Panc1 (cell line): ENCODE measurements at regions not wholly inside any gene's neighbourhood (a gene's known extent, or its start where the extent isn't known, plus 50 kb on each side); places are given as distances from the start of the nearest gene placed in this dataset.

Experiments
- ATAC-seq: fragments of 200-7000 bp; cut with Tn5 transposase; 2 replicates; pipeline ENCODE4 v1.9.1; 2020; ENCODE audit warnings: mild to moderate bottlenecking, moderate library complexity
- BruUV-seq: library from RNA; stranded (reverse); fragments of 400-500 nt; replicated peaks from 2 replicates; lab custom pipeline; 2021; lab: Mats Ljungman, UMichigan
- CTCF ChIA-PET: fragments of 300-600 bp; sonication (Branson Sonifier 250); formaldehyde crosslinking; loops from one replicate; lab custom pipeline; 2022; ENCODE audit warnings: antibody characterized with exemption; lab: Charles Lee
- POLR2A ChIA-PET: fragments of 300-600 bp; sonication (Branson Sonifier 250); formaldehyde crosslinking; loops from one replicate; lab custom pipeline; 2022; ENCODE audit warnings: antibody characterized with exemption; lab: Charles Lee
- DNase-seq: peaks from one replicate; pipeline ENCODE4 v3.0.0-alpha.2; 2010; ENCODE audit warnings: low read depth, low spot score
- H3K27ac ChIP-seq: 2 replicates; pipeline ENCODE4 v1.5.1; 2011; ENCODE audit warnings: mild to moderate bottlenecking, low read length, inconsistent platforms
- H3K27me3 ChIP-seq: fragments of 200-500 bp; sonication (Bioruptor generic); 2 replicates; pipeline ENCODE4 v1.6.0; 2014; ENCODE audit warnings: low read length, inconsistent platforms; ENCODE audit not compliant: control insufficient read depth, insufficient read depth
- H3K36me3 ChIP-seq: fragments of 200-500 bp; sonication (Bioruptor generic); 2 replicates; pipeline ENCODE4 v1.5.1; 2014; ENCODE audit warnings: inconsistent platforms, mild to moderate bottlenecking, low read length, moderate library complexity; ENCODE audit not compliant: control insufficient read depth, insufficient read depth
- H3K4me1 ChIP-seq: 2 replicates; pipeline ENCODE4 v1.5.1; 2011; ENCODE audit warnings: inconsistent platforms, mild to moderate bottlenecking, low read length, moderate library complexity; ENCODE audit not compliant: control insufficient read depth, insufficient read depth
- H3K4me3 ChIP-seq, 2 experiments: 2 replicates each; pipeline ENCODE4 v1.5.1; 2011 to 2012; ENCODE audit warnings: low read depth in 2 of 2, low read length in 2 of 2, mild to moderate bottlenecking in 2 of 2, inconsistent platforms in 1 of 2, moderate library complexity in 1 of 2
- H3K9me3 ChIP-seq: fragments of 200-500 bp; sonication (Bioruptor generic); 2 replicates; pipeline ENCODE4 v1.5.1; 2014; ENCODE audit warnings: low read depth, mild to moderate bottlenecking, inconsistent platforms, low read length, moderate library complexity; ENCODE audit not compliant: control insufficient read depth, insufficient read depth
- CTCF ChIP-seq: fragments of 450-650 bp; IDR thresholded peaks from 2 replicates; pipeline ENCODE4 v1.5.1; 2017; ENCODE audit warnings: mild to moderate bottlenecking
- POLR2AphosphoS5 ChIP-seq: IDR thresholded peaks from 2 replicates; pipeline ENCODE4 v1.6.1; 2012; ENCODE audit warnings: mild to moderate bottlenecking, low read depth, low read length, moderate library complexity
- REST ChIP-seq, 2 experiments: IDR thresholded peaks; 2 replicates each; pipeline ENCODE4 v1.6.1; 2011 to 2012; ENCODE audit warnings: low read depth in 2 of 2, control low read depth in 1 of 2, low read length in 1 of 2, mild to moderate bottlenecking in 1 of 2, moderate library complexity in 1 of 2; ENCODE audit not compliant: insufficient read depth in 1 of 2
- SIN3A ChIP-seq: IDR thresholded peaks from 2 replicates; pipeline ENCODE4 v1.6.1; 2012; ENCODE audit warnings: low read depth, mild to moderate bottlenecking, low read length, moderate library complexity, borderline replicate concordance; ENCODE audit not compliant: insufficient read depth
- TCF7L2 ChIP-seq: IDR thresholded peaks from 2 replicates; pipeline ENCODE4 v1.6.1; 2011; ENCODE audit warnings: mild to moderate bottlenecking, low read depth, low read length, inconsistent platforms
- in situ Hi-C: cut with HindIII; loops from 2 replicates; pipeline ENCODE4 v1.10.0; 2016; ENCODE audit warnings: low sequenced_read_pairs, low pct_unique_long_range_greater_than_20kb
- intact Hi-C: fragments of 100-400 bp; cut with micrococcal nuclease; formaldehyde crosslinking; loops from one replicate; pipeline ENCODE4 v1.10.0; 2022; ENCODE audit not compliant: unreplicated experiment

- CTCF ChIA-PET = no interaction called here
Observed at GRCh38 chr9:108517651-108518365, 338.0 kb downstream of the ACTL7B start.

GRCh38 chr9:108516391-108516790, 339.4 kb downstream of the ACTL7B start:
- Histone ChIP-seq H3K36me3 (no peaks in the 10 kb centered on the region), H3K4me3 (no peak overlapping the region), H3K4me1 (no peaks in the 10 kb centered on the region), H3K9me3 (no peaks in the 10 kb centered on the region), H3K27me3 (no peaks in the 10 kb centered on the region), H3K27ac (no peak overlapping the region)
- no peak for DNase-seq
- intact Hi-C loops = no loop called here
- TF ChIP-seq TCF7L2 (no peak), SIN3A (no peak), REST (IDR thresholded peaks at IDR 0.05; ENCODE audit: insufficient read depth in 1 of 2, low read depth in 2 of 2, low read length in 1 of 2) (no peak), POLR2AphosphoS5 (no peak), CTCF (no peak)
- in situ Hi-C loops = no loop called here
- ChIA-PET CTCF (no interaction called here), POLR2A (no interaction called here)
- no TSS peak for BruUV-seq
- no peak for ATAC-seq

More at GRCh38 chr9:108517651-108518365, 338.0 kb downstream of the ACTL7B start:
- intact Hi-C loops = no loop called here
- no peaks in the 10 kb centered on the region for H3K4me1 ChIP-seq
- DNase-seq = no peak
- no peak overlapping the region for H3K27ac ChIP-seq
- in situ Hi-C loops = no loop called here
- no peaks in the 10 kb centered on the region for H3K36me3 ChIP-seq
- no peak for TF ChIP-seq REST (IDR thresholded peaks at IDR 0.05; ENCODE audit: insufficient read depth in 1 of 2, low read depth in 2 of 2, low read length in 1 of 2)
- no peak for TF ChIP-seq CTCF
- no peak for TF ChIP-seq TCF7L2
- TF ChIP-seq SIN3A = no peak
- no peak for TF ChIP-seq POLR2AphosphoS5
- no peaks in the 10 kb centered on the region for H3K27me3 ChIP-seq
- no peak overlapping the region for H3K4me3 ChIP-seq
- POLR2A ChIA-PET = no interaction called here
- BruUV-seq = no TSS peak
- no peaks in the 10 kb centered on the region for H3K9me3 ChIP-seq
- no peak for ATAC-seq
